OCI-LY7 (cell line): ENCODE measurements at regions not wholly inside any gene's neighbourhood (a gene's known extent, or its start where the extent isn't known, plus 50 kb on each side); places are given as distances from the start of the nearest gene placed in this dataset.

Source experiments
- BruUV-seq: library from RNA; stranded (reverse); fragments of 400-500 nt; replicated peaks from 2 replicates; lab custom pipeline; 2021; lab: Mats Ljungman, UMichigan
- CTCF ChIA-PET: fragments of 300-600 bp; sonication (Branson Sonifier 250); formaldehyde crosslinking; loops from one replicate; lab custom pipeline; 2022; ENCODE audit warnings: antibody characterized with exemption; ENCODE audit not compliant: unreplicated experiment; lab: Charles Lee
- POLR2A ChIA-PET: fragments of 300-600 bp; sonication (Branson Sonifier 250); formaldehyde crosslinking; loops from one replicate; lab custom pipeline; 2022; ENCODE audit warnings: antibody characterized with exemption; lab: Charles Lee
- DNase-seq: peaks from one replicate; pipeline ENCODE4 v3.0.0-alpha.2; 2015; ENCODE audit warnings: low spot score
- H2AFZ ChIP-seq: fragments of 200-600 bp; sonication (generic), shearing (Covaris generic); 2 replicates; pipeline ENCODE4 v1.6.1; 2014; ENCODE audit warnings: mild to moderate bottlenecking, antibody characterized with exemption, low read length, moderate library complexity
- H3K27ac ChIP-seq: fragments of 200-600 bp; sonication (generic); 2 replicates; pipeline ENCODE4 v1.5.1; 2014; ENCODE audit warnings: mixed run types, low read depth, mild to moderate bottlenecking, moderate library complexity, low read length, inconsistent platforms; ENCODE audit not compliant: poor library complexity, severe bottlenecking
- H3K36me3 ChIP-seq: fragments of 200-600 bp; sonication (generic); 2 replicates; pipeline ENCODE4 v1.6.1; 2014; ENCODE audit warnings: mild to moderate bottlenecking, antibody characterized with exemption, low read length, moderate library complexity, mixed read lengths; ENCODE audit not compliant: insufficient read depth
- H3K4me1 ChIP-seq: fragments of 200-600 bp; sonication (generic); 2 replicates; pipeline ENCODE4 v1.5.1; 2014; ENCODE audit warnings: mild to moderate bottlenecking, low read length; ENCODE audit not compliant: insufficient read depth, poor library complexity, severe bottlenecking
- H3K4me2 ChIP-seq: fragments of 200-600 bp; sonication (generic); 2 replicates; pipeline ENCODE4 v1.6.1; 2014; ENCODE audit warnings: mild to moderate bottlenecking, low read length
- H3K4me3 ChIP-seq: fragments of 200-600 bp; sonication (generic); 2 replicates; pipeline ENCODE4 v1.5.1; 2014; ENCODE audit warnings: mild to moderate bottlenecking, low read depth, low read length; ENCODE audit not compliant: poor library complexity, severe bottlenecking
- H3K79me2 ChIP-seq: fragments of 200-600 bp; sonication (generic); 2 replicates; pipeline ENCODE4 v1.6.1; 2016; ENCODE audit warnings: low read depth, mild to moderate bottlenecking, low read length, moderate library complexity, mixed read lengths; ENCODE audit not compliant: insufficient read depth
- H3K9me2 ChIP-seq: fragments of 200-600 bp; sonication (generic); 2 replicates; pipeline ENCODE4 v1.6.1; 2016; ENCODE audit warnings: mild to moderate bottlenecking, low read length, mixed read lengths; ENCODE audit not compliant: insufficient read depth
- H3K9me3 ChIP-seq: fragments of 200-600 bp; sonication (generic); 2 replicates; pipeline ENCODE4 v1.6.1; 2014; ENCODE audit warnings: mild to moderate bottlenecking, mixed run types, low read length, mixed read lengths
- H4K20me1 ChIP-seq: fragments of 200-600 bp; sonication (generic); 2 replicates; pipeline ENCODE4 v1.6.1; 2014; ENCODE audit warnings: mild to moderate bottlenecking, antibody characterized with exemption, low read length, moderate library complexity, mixed read lengths; ENCODE audit not compliant: insufficient read depth
- EZH2phosphoT487 ChIP-seq: fragments of 200-600 bp; sonication (generic); IDR thresholded peaks from 2 replicates; pipeline ENCODE4 v1.6.1; 2018; ENCODE audit warnings: low read depth, borderline replicate concordance, mild to moderate bottlenecking, mixed run types, antibody characterized with exemption, low read length, moderate library complexity, mixed read lengths
- intact Hi-C: fragments of 100-400 bp; cut with micrococcal nuclease; formaldehyde crosslinking; loops from one replicate; pipeline ENCODE4 v1.10.0; 2022; ENCODE audit not compliant: unreplicated experiment
- TF ChIP-seq, protein P1 (sequence below): fragments of 200-600 bp; sonication (generic); conservative IDR thresholded peaks from 2 replicates; pipeline ENCODE4 v1.5.1; 2014; ENCODE audit warnings: mild to moderate bottlenecking, antibody characterized with exemption, low read length, moderate library complexity, mixed read lengths

DNA sequence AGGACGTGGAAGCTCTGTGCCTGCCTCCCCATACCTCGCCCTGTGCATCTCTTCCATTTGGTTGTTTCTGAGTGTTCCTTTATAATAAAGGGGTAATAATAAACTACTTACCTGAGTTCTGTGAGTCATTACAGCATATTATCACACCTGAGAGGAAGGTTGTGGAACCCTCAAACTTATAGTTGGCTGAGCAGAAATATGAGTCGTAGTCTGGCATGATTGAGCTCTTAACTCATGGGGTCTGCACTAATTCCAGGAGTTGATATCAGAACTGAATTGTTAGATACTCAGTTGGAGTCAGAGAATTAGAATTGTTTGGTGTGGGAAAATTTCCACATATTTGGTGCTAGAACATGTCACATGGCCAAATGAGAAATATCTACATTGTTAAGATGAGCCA, 52.4 kb upstream of the HTR2A start:
- no peak for TF ChIP-seq EZH2phosphoT487
- TF ChIP-seq, protein P1, sequence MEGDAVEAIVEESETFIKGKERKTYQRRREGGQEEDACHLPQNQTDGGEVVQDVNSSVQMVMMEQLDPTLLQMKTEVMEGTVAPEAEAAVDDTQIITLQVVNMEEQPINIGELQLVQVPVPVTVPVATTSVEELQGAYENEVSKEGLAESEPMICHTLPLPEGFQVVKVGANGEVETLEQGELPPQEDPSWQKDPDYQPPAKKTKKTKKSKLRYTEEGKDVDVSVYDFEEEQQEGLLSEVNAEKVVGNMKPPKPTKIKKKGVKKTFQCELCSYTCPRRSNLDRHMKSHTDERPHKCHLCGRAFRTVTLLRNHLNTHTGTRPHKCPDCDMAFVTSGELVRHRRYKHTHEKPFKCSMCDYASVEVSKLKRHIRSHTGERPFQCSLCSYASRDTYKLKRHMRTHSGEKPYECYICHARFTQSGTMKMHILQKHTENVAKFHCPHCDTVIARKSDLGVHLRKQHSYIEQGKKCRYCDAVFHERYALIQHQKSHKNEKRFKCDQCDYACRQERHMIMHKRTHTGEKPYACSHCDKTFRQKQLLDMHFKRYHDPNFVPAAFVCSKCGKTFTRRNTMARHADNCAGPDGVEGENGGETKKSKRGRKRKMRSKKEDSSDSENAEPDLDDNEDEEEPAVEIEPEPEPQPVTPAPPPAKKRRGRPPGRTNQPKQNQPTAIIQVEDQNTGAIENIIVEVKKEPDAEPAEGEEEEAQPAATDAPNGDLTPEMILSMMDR, result no peak
- H3K4me2 ChIP-seq, result no peak overlapping the region
- H3K27ac ChIP-seq, result no peak overlapping the region
- CTCF ChIA-PET, result no interaction called here
- no peaks in the 10 kb centered on the region for H4K20me1 ChIP-seq
- no peaks in the 10 kb centered on the region for H3K4me1 ChIP-seq
- no peak overlapping the region for H2AFZ ChIP-seq
- intact Hi-C loops, result no loop called here
- H3K9me3 ChIP-seq, result no peaks in the 10 kb centered on the region
- BruUV-seq, result no TSS peak
- POLR2A ChIA-PET, result interaction anchor here (1.2 to 1.4 kb wide), 2 partner anchors 8 to 104 kb away, joined by 3 to 4 read pairs; no protein-coding TSS in a partner anchor
- no peak for DNase-seq
- no peaks in the 10 kb centered on the region for H3K9me2 ChIP-seq
- H3K36me3 ChIP-seq, result no peaks in the 10 kb centered on the region
- H3K4me3 ChIP-seq, result no peak overlapping the region
- H3K79me2 ChIP-seq, result no peaks in the 10 kb centered on the region

DNA sequence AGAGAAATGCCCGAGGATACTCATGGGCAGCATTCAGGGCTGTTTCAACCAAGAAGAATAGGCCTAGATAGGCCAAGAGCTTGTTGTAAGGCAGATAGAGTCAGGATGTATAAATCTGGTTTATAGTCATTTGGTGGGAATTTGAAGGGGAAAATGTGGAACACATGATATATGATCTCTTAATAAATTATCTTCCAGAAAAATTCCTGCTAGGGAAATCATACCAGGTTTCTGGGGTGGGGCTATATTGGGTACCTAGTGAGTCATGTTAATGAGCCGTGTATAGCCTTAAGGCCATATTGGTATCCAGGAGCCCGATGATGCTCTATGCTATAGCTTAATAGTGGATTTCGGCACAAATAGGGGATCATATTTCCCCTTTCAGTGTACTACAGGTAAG, 51.5 kb upstream of the HTR2A start:
- intact Hi-C loops, result no loop called here
- Histone ChIP-seq H4K20me1 (no peaks in the 10 kb centered on the region), H3K79me2 (no peaks in the 10 kb centered on the region), H3K36me3 (no peaks in the 10 kb centered on the region), H3K4me2 (no peak overlapping the region), H3K9me3 (no peaks in the 10 kb centered on the region), H3K4me1 (no peaks in the 10 kb centered on the region), H2AFZ (no peak overlapping the region), H3K27ac (no peak overlapping the region), H3K9me2 (no peaks in the 10 kb centered on the region), H3K4me3 (no peak overlapping the region)
- DNase-seq, result no peak
- no TSS peak for BruUV-seq
- TF ChIP-seq, protein P1, result no peak
- no peak for TF ChIP-seq EZH2phosphoT487
- ChIA-PET POLR2A (interaction anchor here (0.8 to 1.4 kb wide), 3 partner anchors 8 to 105 kb away, joined by 3 to 4 read pairs (median 4); no protein-coding TSS in a partner anchor), CTCF (no interaction called here)

DNA sequence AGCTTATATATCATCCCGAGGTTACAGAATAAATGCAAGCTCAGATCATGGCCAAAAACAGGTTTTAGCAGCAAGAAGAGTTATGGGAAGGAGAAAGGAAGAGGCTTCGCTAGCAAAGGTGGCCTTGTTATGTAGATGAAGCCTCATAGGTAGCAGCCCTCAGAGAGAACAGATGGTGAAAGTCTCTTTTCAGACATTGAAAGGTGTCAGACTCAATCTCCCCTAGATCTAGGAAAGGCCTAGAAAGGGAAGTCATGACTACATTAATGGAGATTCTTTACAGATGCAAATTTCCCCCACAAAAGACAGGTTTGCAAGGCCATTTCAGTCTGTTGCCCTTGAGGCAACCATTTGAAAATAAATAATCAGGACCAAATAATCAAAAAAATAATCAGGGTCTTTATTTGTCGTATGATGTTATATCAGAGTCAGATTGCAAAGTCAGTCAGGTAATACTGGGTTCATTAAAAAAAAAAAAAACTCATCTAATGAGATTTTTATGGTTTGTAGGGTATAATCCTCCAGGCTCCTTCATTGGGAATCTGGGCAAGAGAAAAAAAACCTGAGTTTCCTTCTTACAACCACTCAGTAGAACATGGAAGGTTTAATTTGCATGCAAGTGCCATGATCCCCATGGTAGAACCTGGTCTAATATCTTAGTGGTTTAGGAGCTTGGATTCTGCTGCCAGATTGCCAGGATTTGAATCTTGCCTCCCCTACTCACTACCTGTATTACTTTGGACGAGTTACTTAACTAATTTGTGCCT, 50.8 kb upstream of the HTR2A start:
- intact Hi-C loops, result no loop called here
- Histone ChIP-seq H2AFZ (no peak overlapping the region), H3K9me3 (no peaks in the 10 kb centered on the region), H3K4me3 (no peak overlapping the region), H3K9me2 (no peaks in the 10 kb centered on the region), H3K27ac (no peak overlapping the region), H3K4me1 (no peaks in the 10 kb centered on the region), H3K4me2 (no peak overlapping the region), H4K20me1 (no peaks in the 10 kb centered on the region), H3K36me3 (no peaks in the 10 kb centered on the region), H3K79me2 (no peaks in the 10 kb centered on the region)
- no TSS peak for BruUV-seq
- ChIA-PET POLR2A (interaction anchor here (0.8 to 1.4 kb wide), 3 partner anchors 9 to 106 kb away, joined by 3 to 4 read pairs (median 4); no protein-coding TSS in a partner anchor), CTCF (no interaction called here)
- TF ChIP-seq, protein P1, result no peak
- TF ChIP-seq EZH2phosphoT487, result no peak
- no peak for DNase-seq
